GM23338 (cell line): ENCODE measurements at regions not wholly inside any gene's neighbourhood (a gene's known extent, or its start where the extent isn't known, plus 50 kb on each side); places are given as distances from the start of the nearest gene placed in this dataset.

Experiments used
- ATAC-seq: fragments of 200-7000 bp; cut with Tn5 transposase; 3 replicates; pipeline ENCODE4 v1.9.1; 2020
- DNase-seq: peaks from one replicate; pipeline ENCODE4 v3.0.0-alpha.2; 2015; ENCODE audit warnings: low spot score
- H2AFZ ChIP-seq: fragments of 200-600 bp; sonication (generic); 2 replicates; pipeline ENCODE4 v1.8.0; 2016; ENCODE audit warnings: antibody characterized with exemption, mild to moderate bottlenecking, moderate library complexity
- H3F3A ChIP-seq: fragments of 200-600 bp; sonication (generic); replicated peaks from 2 replicates; pipeline ENCODE4 v1.8.0; 2017; ENCODE audit warnings: antibody characterized with exemption, mixed run types, low read depth
- H3K27ac ChIP-seq: fragments of 200-600 bp; sonication (generic); 2 replicates; pipeline ENCODE4 v1.6.1; 2016; ENCODE audit warnings: low read depth
- H3K27me3 ChIP-seq: fragments of 200-600 bp; sonication (generic); 2 replicates; pipeline ENCODE4 v1.8.0; 2016; ENCODE audit warnings: mild to moderate bottlenecking, mixed run types, moderate library complexity; ENCODE audit not compliant: insufficient read depth
- H3K36me3 ChIP-seq: fragments of 200-600 bp; sonication (generic); 2 replicates; pipeline ENCODE4 v1.8.0; 2016; ENCODE audit warnings: mild to moderate bottlenecking; ENCODE audit not compliant: insufficient read depth
- H3K4me1 ChIP-seq: fragments of 200-600 bp; sonication (generic); 2 replicates; pipeline ENCODE4 v1.8.0; 2016; ENCODE audit warnings: mild to moderate bottlenecking, moderate library complexity; ENCODE audit not compliant: insufficient read depth
- H3K4me2 ChIP-seq: fragments of 200-600 bp; sonication (generic); 2 replicates; pipeline ENCODE4 v1.7.1; 2017; ENCODE audit warnings: mixed run types
- H3K4me3 ChIP-seq: fragments of 200-600 bp; sonication (generic); 2 replicates; pipeline ENCODE4 v1.6.1; 2016; ENCODE audit warnings: mixed run types
- H3K79me2 ChIP-seq: fragments of 200-600 bp; sonication (generic); replicated peaks from 2 replicates; pipeline ENCODE4 v1.8.0; 2017; ENCODE audit warnings: mild to moderate bottlenecking; ENCODE audit not compliant: insufficient read depth
- H3K9me2 ChIP-seq: fragments of 200-600 bp; sonication (generic); 2 replicates; pipeline ENCODE4 v1.8.0; 2017; ENCODE audit not compliant: insufficient read depth
- H4K20me1 ChIP-seq: fragments of 200-600 bp; sonication (generic); replicated peaks from 2 replicates; pipeline ENCODE4 v1.8.0; 2017; ENCODE audit warnings: mild to moderate bottlenecking; ENCODE audit not compliant: insufficient read depth
- H3K27ac Mint-ChIP-seq: 2 replicates; pipeline ENCODE4 v1.8.0; 2020; ENCODE audit warnings: inconsistent platforms, mild to moderate bottlenecking, moderate library complexity, mixed read lengths
- H3K27me3 Mint-ChIP-seq: 3 replicates; pipeline ENCODE4 v1.8.0; 2022; ENCODE audit warnings: low read depth, mild to moderate bottlenecking, moderate library complexity, mixed read lengths, inconsistent platforms; ENCODE audit not compliant: insufficient read depth, poor library complexity
- H3K36me3 Mint-ChIP-seq: 3 replicates; pipeline ENCODE4 v1.8.0; 2021; ENCODE audit warnings: low read depth, mild to moderate bottlenecking, inconsistent platforms, moderate library complexity, mixed read lengths
- H3K4me1 Mint-ChIP-seq: 3 replicates; pipeline ENCODE4 v1.8.0; 2020; ENCODE audit warnings: mild to moderate bottlenecking, inconsistent platforms, mixed read lengths
- H3K4me3 Mint-ChIP-seq: 3 replicates; pipeline ENCODE4 v1.8.0; 2021; ENCODE audit warnings: moderate library complexity, mild to moderate bottlenecking, inconsistent platforms, mixed read lengths
- H3K9me3 Mint-ChIP-seq: 3 replicates; pipeline ENCODE4 v1.8.0; 2020; ENCODE audit warnings: moderate library complexity, mild to moderate bottlenecking, inconsistent platforms, mixed read lengths
- CREB1 ChIP-seq: fragments of 250-450 bp; sonication (Bioruptor Pico); IDR thresholded peaks from 2 replicates; pipeline ENCODE4 v1.5.0; 2020; ENCODE audit warnings: low read depth, mild to moderate bottlenecking, moderate library complexity
- CTCF ChIP-seq, 2 experiments: fragments of 200-600 bp in 1 of 2; sonication (generic) in 1 of 2; conservative IDR thresholded peaks; 2 replicates each; pipeline versions ENCODE4 v1.5.1 to v1.6.1; 2016 to 2017; ENCODE audit warnings: antibody characterized with exemption in 2 of 2, low read depth in 2 of 2, mild to moderate bottlenecking in 2 of 2, moderate library complexity in 1 of 2
- ETS1 ChIP-seq: IDR thresholded peaks from 2 replicates; pipeline ENCODE4 v1.6.1; 2016; ENCODE audit warnings: antibody characterized with exemption
- EZH2 ChIP-seq: fragments of 200-600 bp; sonication (generic); IDR thresholded peaks from one replicate; pipeline ENCODE4 v1.8.0; 2017; ENCODE audit warnings: antibody characterized with exemption, mild to moderate bottlenecking, low read depth; ENCODE audit not compliant: unreplicated experiment
- EZH2phosphoT487 ChIP-seq: fragments of 200-600 bp; sonication (generic); IDR thresholded peaks from one replicate; pipeline ENCODE4 v1.8.1; 2018; ENCODE audit warnings: antibody characterized with exemption; ENCODE audit not compliant: unreplicated experiment
- JUNB ChIP-seq: IDR thresholded peaks from one replicate; pipeline ENCODE4 v1.6.1; 2016; ENCODE audit warnings: antibody characterized with exemption; ENCODE audit not compliant: unreplicated experiment
- NANOG ChIP-seq: IDR thresholded peaks from 2 replicates; pipeline ENCODE4 v1.6.1; 2016; ENCODE audit warnings: antibody characterized with exemption, borderline replicate concordance
- POLR2AphosphoS5 ChIP-seq: IDR thresholded peaks from 2 replicates; pipeline ENCODE4 v1.6.1; 2016; ENCODE audit warnings: antibody characterized with exemption, low read depth
- REST ChIP-seq: IDR thresholded peaks from one replicate; pipeline ENCODE4 v1.6.1; 2018; ENCODE audit warnings: antibody characterized with exemption; ENCODE audit not compliant: unreplicated experiment
- STAT1 ChIP-seq: IDR thresholded peaks from one replicate; pipeline ENCODE4 v1.6.1; 2016; ENCODE audit warnings: antibody characterized with exemption; ENCODE audit not compliant: unreplicated experiment
- ZNF114 ChIP-seq: fragments of 250-450 bp; sonication (Bioruptor Pico); IDR thresholded peaks from 2 replicates; pipeline ENCODE4 v1.5.0; 2020; ENCODE audit warnings: mild to moderate bottlenecking, moderate library complexity
- ZNF331 ChIP-seq: fragments of 250-450 bp; sonication (Bioruptor Pico); IDR thresholded peaks from 2 replicates; pipeline ENCODE4 v1.5.0; 2020; ENCODE audit warnings: low read depth, mild to moderate bottlenecking, moderate library complexity

GRCh38 chr3:124115279-124115678 is 123.4 kb upstream of the ROPN1 start (continued):
- TF ChIP-seq ETS1 (no peak), EZH2phosphoT487 (no peak), JUNB (no peak), NANOG (no peak), ZNF114 (CRISPR knock-in tag) (no peak), ZNF331 (CRISPR knock-in tag) (no peak), POLR2AphosphoS5 (no peak), STAT1 (no peak), REST (no peak), EZH2 (no peak)

GRCh38 chr3:124115956-124116355 is 124.0 kb upstream of the ROPN1 start:
- no peak overlapping the region for H3K4me2 ChIP-seq
- no peak overlapping the region for H3K27ac ChIP-seq
- Mint-ChIP-seq H3K4me3 (no peak overlapping the region), H3K9me3 (no peaks in the 10 kb centered on the region), H3K27ac (no peak overlapping the region), H3K27me3 (no peaks in the 10 kb centered on the region), H3K4me1 (peaks cover 16% of the 10 kb centered on the region), H3K36me3 (no peaks in the 10 kb centered on the region)
- H2AFZ ChIP-seq: no peak overlapping the region
- H3K36me3 ChIP-seq: no peaks in the 10 kb centered on the region
- ATAC-seq (no peak), DNase-seq (no peak)
- no peaks in the 10 kb centered on the region for H3K4me1 ChIP-seq
- H3K79me2 ChIP-seq: no peaks in the 10 kb centered on the region
- H3K9me2 ChIP-seq: peaks cover 14% of the 10 kb centered on the region
- no peaks in the 10 kb centered on the region for H3F3A ChIP-seq
- no peaks in the 10 kb centered on the region for H3K27me3 ChIP-seq
- TF ChIP-seq EZH2phosphoT487: no peak
- TF ChIP-seq ZNF331 (CRISPR knock-in tag): no peak
- TF ChIP-seq REST: no peak
- no peak for TF ChIP-seq CTCF (conservative IDR thresholded peaks at IDR 0.05; ENCODE audit: low read depth in 2 of 2)
- no peak for TF ChIP-seq CREB1 (CRISPR knock-in tag)
- no peak for TF ChIP-seq STAT1
- H4K20me1 ChIP-seq: no peaks in the 10 kb centered on the region
- H3K4me3 ChIP-seq: no peak overlapping the region
